Ascending aorta (tissue), 2 donors: ENCODE measurements at regions not wholly inside any gene's neighbourhood (a gene's known extent, or its start where the extent isn't known, plus 50 kb on each side); places are given as distances from the start of the nearest gene placed in this dataset.

Experiments
- DNase-seq, 2 donors: peaks; one replicate each; pipeline ENCODE4 v3.0.0-alpha.2; 2019; ENCODE audit warnings: low spot score in 2 of 2
- H3K27ac ChIP-seq, 2 donors: fragments of 200-600 bp; sonication (generic); one replicate each; pipeline ENCODE4 v1.5.1; 2016 to 2017; ENCODE audit warnings: mild to moderate bottlenecking in 1 of 2
- H3K27me3 ChIP-seq: fragments of 200-600 bp; sonication (generic); one replicate; pipeline ENCODE4 v1.5.1; 2017
- H3K36me3 ChIP-seq, 2 donors: fragments of 200-600 bp; sonication (generic); one replicate each; pipeline ENCODE4 v1.5.1; 2016
- H3K4me1 ChIP-seq, 2 donors: fragments of 200-600 bp; sonication (generic); one replicate each; pipeline ENCODE4 v1.5.1; 2016 to 2017; ENCODE audit warnings: mild to moderate bottlenecking in 1 of 2
- H3K4me3 ChIP-seq, 2 donors: fragments of 200-600 bp; sonication (generic); one replicate each; pipeline ENCODE4 v1.5.1; 2016 to 2017; ENCODE audit warnings: mild to moderate bottlenecking in 1 of 2
- H3K9me3 ChIP-seq, 2 donors: fragments of 200-600 bp; sonication (generic); one replicate each; pipeline ENCODE4 v1.5.1; 2016
- CTCF ChIP-seq, 3 experiments: fragments of 200-600 bp in 2 of 3; fragments of 450-650 bp in 1 of 3; sonication (generic) in 2 of 3; IDR thresholded peaks; one replicate each; pipeline ENCODE4 v1.5.1; 2016 to 2019; ENCODE audit warnings: antibody characterized with exemption in 3 of 3, mild to moderate bottlenecking in 1 of 3, moderate library complexity in 1 of 3
- intact Hi-C: fragments of 100-400 bp; cut with DNase I; formaldehyde crosslinking; loops from one replicate; pipeline ENCODE4 v1.15.1; 2023

GRCh38 chr1:182183606-182184005 lies 122.1 kb upstream of the ZNF648 start:
- intact Hi-C loops, result no loop called here
- Histone ChIP-seq H3K36me3 (no peaks in the 10 kb centered on the region), H3K9me3 (no peaks in the 10 kb centered on the region), H3K27me3 (no peaks in the 10 kb centered on the region), H3K27ac (no peak overlapping the region), H3K4me3 (no peak overlapping the region), H3K4me1 (no peaks in the 10 kb centered on the region)
- TF ChIP-seq CTCF (IDR thresholded peaks at IDR 0.05), result no peak
- no peak for DNase-seq

GRCh38 chr1:182182311-182182710 lies 120.8 kb upstream of the ZNF648 start:
- no peak overlapping the region for H3K4me3 ChIP-seq
- no peak overlapping the region for H3K27ac ChIP-seq
- H3K27me3 ChIP-seq, result no peaks in the 10 kb centered on the region
- intact Hi-C loops, result no loop called here
- H3K36me3 ChIP-seq, result no peaks in the 10 kb centered on the region
- H3K4me1 ChIP-seq, result no peaks in the 10 kb centered on the region
- no peak for DNase-seq
- H3K9me3 ChIP-seq, result no peaks in the 10 kb centered on the region
- no peak for TF ChIP-seq CTCF (IDR thresholded peaks at IDR 0.05)

GRCh38 chr1:182181167-182181572 lies 119.7 kb upstream of the ZNF648 start:
- Histone ChIP-seq H3K27ac (no peak overlapping the region), H3K9me3 (no peaks in the 10 kb centered on the region), H3K4me1 (no peaks in the 10 kb centered on the region), H3K4me3 (no peak overlapping the region), H3K27me3 (no peaks in the 10 kb centered on the region), H3K36me3 (no peaks in the 10 kb centered on the region)
- TF ChIP-seq CTCF (IDR thresholded peaks at IDR 0.05), result no peak
- intact Hi-C loops, result no loop called here
- no peak for DNase-seq

- peaks cover 0 to 2% of the 10 kb centered on the region in 2 donors for H3K4me1 ChIP-seq
- H3K9me3 ChIP-seq, result no peaks in the 10 kb centered on the region
- DNase-seq, result no peak
- no peaks in the 10 kb centered on the region for H3K27me3 ChIP-seq
- H3K4me3 ChIP-seq, result no peak overlapping the region
- H3K27ac ChIP-seq, result no peak overlapping the region
- TF ChIP-seq CTCF (IDR thresholded peaks at IDR 0.05), result no peak
- H3K36me3 ChIP-seq, result no peaks in the 10 kb centered on the region
- intact Hi-C loops, result no loop called here
Observed at GRCh38 chr1:182175361-182175931, 113.9 kb upstream of the ZNF648 start.

GRCh38 chr1:182174513-182174855 lies 113.0 kb upstream of the ZNF648 start:
- TF ChIP-seq CTCF (IDR thresholded peaks at IDR 0.05), result no peak
- no peak overlapping the region for H3K4me3 ChIP-seq
- peaks cover 0 to 2% of the 10 kb centered on the region in 2 donors for H3K4me1 ChIP-seq
- intact Hi-C loops, result no loop called here
- no peaks in the 10 kb centered on the region for H3K36me3 ChIP-seq
- no peak for DNase-seq
- no peaks in the 10 kb centered on the region for H3K9me3 ChIP-seq
- no peak overlapping the region for H3K27ac ChIP-seq
- no peaks in the 10 kb centered on the region for H3K27me3 ChIP-seq
